PC-9 (cell line): ENCODE measurements at regions not wholly inside any gene's neighbourhood (a gene's known extent, or its start where the extent isn't known, plus 50 kb on each side); places are given as distances from the start of the nearest gene placed in this dataset.
"Not testable (repeated sequence)": the region's sequence is repeated elsewhere in the genome, so short reads cannot be mapped to it uniquely, and the experiment has no call there.

Source experiments
- BruUV-seq: library from RNA; stranded (reverse); fragments of 400-500 nt; replicated peaks from 2 replicates; lab custom pipeline; 2021; lab: Mats Ljungman, UMichigan
- CTCF ChIA-PET: fragments of 300-600 bp; sonication (Branson Sonifier 250); formaldehyde crosslinking; loops from one replicate; lab custom pipeline; 2022; ENCODE audit warnings: antibody characterized with exemption; lab: Charles Lee
- POLR2A ChIA-PET: fragments of 300-600 bp; sonication (Branson Sonifier 250); formaldehyde crosslinking; loops from one replicate; lab custom pipeline; 2022; ENCODE audit warnings: antibody characterized with exemption; ENCODE audit not compliant: unreplicated experiment; lab: Charles Lee
- DNase-seq, 2 experiments: peaks; one replicate each; pipeline versions ENCODE4 v3.0.0 to v3.0.0-alpha.2; 2015 to 2022; ENCODE audit warnings: mixed read lengths in 1 of 2
- H2AFZ ChIP-seq: fragments of 200-600 bp; sonication (generic); 2 replicates; pipeline ENCODE4 v1.8.1; 2017; ENCODE audit warnings: antibody characterized with exemption
- H3F3A ChIP-seq: fragments of 200-600 bp; sonication (generic); 2 replicates; pipeline ENCODE4 v1.8.1; 2017; ENCODE audit warnings: antibody characterized with exemption, mild to moderate bottlenecking, low read depth; ENCODE audit not compliant: insufficient read depth
- H3K27ac ChIP-seq: fragments of 200-600 bp; sonication (generic); 2 replicates; pipeline ENCODE4 v1.6.1; 2016; ENCODE audit warnings: mixed run types
- H3K27me3 ChIP-seq: fragments of 200-600 bp; sonication (generic); 2 replicates; pipeline ENCODE4 v1.6.1; 2016; ENCODE audit warnings: low read depth, mixed run types; ENCODE audit not compliant: insufficient read depth
- H3K36me3 ChIP-seq: fragments of 200-600 bp; sonication (generic); 2 replicates; pipeline ENCODE4 v1.6.1; 2016; ENCODE audit warnings: low read depth, mixed run types
- H3K4me1 ChIP-seq: fragments of 200-600 bp; sonication (generic); replicated peaks from 2 replicates; pipeline ENCODE4 v1.6.1; 2016; ENCODE audit warnings: mixed run types; ENCODE audit not compliant: insufficient read depth
- H3K4me2 ChIP-seq: fragments of 200-600 bp; sonication (generic); 2 replicates; pipeline ENCODE4 v1.6.1; 2017; ENCODE audit warnings: mixed run types
- H3K4me3 ChIP-seq: fragments of 200-600 bp; sonication (generic); 2 replicates; pipeline ENCODE4 v1.6.1; 2016; ENCODE audit warnings: mixed run types
- H3K79me2 ChIP-seq: fragments of 200-600 bp; sonication (generic); 2 replicates; pipeline ENCODE4 v1.6.1; 2017; ENCODE audit warnings: low read depth, mixed run types
- H3K9me2 ChIP-seq: fragments of 200-600 bp; sonication (generic); 2 replicates; pipeline ENCODE4 v1.8.1; 2017; ENCODE audit warnings: mild to moderate bottlenecking; ENCODE audit not compliant: insufficient read depth
- H3K9me3 ChIP-seq: fragments of 200-600 bp; sonication (generic); 2 replicates; pipeline ENCODE4 v1.8.1; 2016; ENCODE audit warnings: low read depth; ENCODE audit not compliant: insufficient read depth
- H4K20me1 ChIP-seq: fragments of 200-600 bp; sonication (generic); 2 replicates; pipeline ENCODE4 v1.8.1; 2017; ENCODE audit not compliant: insufficient read depth
- EZH2 ChIP-seq: fragments of 200-600 bp; sonication (generic); IDR thresholded peaks from 2 replicates; pipeline ENCODE4 v1.8.0; 2017; ENCODE audit warnings: antibody characterized with exemption, low read depth
- intact Hi-C: fragments of 100-400 bp; cut with micrococcal nuclease; formaldehyde crosslinking; loops from one replicate; pipeline ENCODE4 v1.10.0; 2022; ENCODE audit not compliant: unreplicated experiment
- TF ChIP-seq, protein P1 (sequence below): fragments of 200-600 bp; sonication (generic); conservative IDR thresholded peaks from 2 replicates; pipeline ENCODE4 v1.6.1; 2017; ENCODE audit warnings: mixed run types, antibody characterized with exemption, mild to moderate bottlenecking, moderate library complexity

DNA sequence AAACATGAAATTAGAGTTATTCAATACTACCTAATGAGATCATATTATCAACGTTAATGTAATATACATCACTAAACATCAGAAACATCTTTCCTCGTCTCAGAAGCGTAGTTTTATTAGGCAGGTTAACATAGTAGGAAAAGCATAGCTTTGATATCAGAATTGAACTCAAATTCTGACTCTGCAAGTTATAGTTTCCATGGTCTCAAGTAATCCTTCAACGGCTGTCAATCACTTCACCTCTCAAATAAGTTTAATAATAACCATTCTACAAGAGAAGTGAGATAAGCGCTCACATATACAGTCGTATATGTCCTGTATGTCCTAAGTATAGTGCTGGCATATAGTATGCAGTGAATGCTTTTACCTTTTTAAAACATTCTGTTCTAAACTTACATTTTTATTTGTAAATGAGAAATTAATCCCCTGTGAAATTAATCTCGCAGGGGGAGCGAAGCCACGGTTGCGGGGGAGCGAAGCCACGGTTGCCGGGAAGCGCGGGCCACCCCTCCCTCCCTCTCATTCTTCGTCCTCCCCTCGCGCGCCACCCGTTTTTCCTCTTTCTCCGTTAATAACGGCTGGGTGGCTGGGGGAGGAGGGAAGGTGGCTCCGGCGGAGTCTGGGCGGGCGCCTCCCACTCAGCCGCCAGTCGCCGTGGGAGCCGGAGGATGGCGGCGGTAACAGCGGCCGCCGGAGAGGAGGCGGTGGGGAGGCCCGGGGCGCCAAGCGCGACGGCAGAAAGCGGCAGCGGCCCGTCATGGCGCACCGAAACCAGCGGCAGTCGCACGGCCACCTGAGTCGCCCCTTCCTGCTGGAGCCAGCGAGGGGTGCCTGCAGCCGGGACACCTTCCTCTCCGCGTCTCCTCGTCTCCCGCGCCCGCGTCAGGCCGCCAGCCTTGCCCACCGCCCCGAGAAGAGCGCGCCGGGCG, 163.8 kb downstream of the KBTBD2 start:
- H3K36me3 ChIP-seq, H3K27me3 ChIP-seq, H3K9me3 ChIP-seq, H3K79me2 ChIP-seq, CTCF ChIA-PET, BruUV-seq, H4K20me1 ChIP-seq, POLR2A ChIA-PET, H3K9me2 ChIP-seq: not testable (repeated sequence)
- peak; percentile 26 to 66 for DNase-seq
- peak overlapping the region; percentile 82 for H2AFZ ChIP-seq
- H3F3A ChIP-seq = peaks cover 11% of the 10 kb centered on the region; the same call in 1 of the 2 replicates
- intact Hi-C loops = loop anchor here (2.0 to 5.0 kb wide), 2 partner anchors 60 to 233 kb away; partner anchors contain the start of gene AVL9
- H3K4me3 ChIP-seq = peak overlapping the region; percentile 63
- H3K27ac ChIP-seq = peak overlapping the region; percentile 55; the same call in 1 of the 2 replicates
- H3K4me1 ChIP-seq = peaks cover 13% of the 10 kb centered on the region
- H3K4me2 ChIP-seq = peak overlapping the region; percentile 82

DNA sequence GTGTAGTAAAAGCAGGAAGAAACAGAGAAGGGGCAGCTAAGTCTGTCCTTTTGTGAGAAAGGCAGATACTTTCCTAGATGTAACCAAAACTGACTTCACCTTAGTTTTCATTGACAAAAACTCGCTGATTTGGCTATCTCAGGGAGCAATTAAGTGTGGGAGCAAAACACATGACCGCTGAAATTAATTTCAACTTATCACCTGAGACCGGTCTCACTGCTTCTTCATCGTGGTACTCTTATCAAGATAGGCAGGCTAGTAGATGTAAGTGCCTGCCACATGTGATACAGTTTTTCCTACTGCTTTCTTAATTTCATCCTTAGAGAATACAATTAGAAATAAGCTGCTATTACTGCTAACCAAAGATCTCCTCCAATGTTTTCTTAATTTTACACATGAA, 168.7 kb downstream of the KBTBD2 start:
- H2AFZ ChIP-seq, H4K20me1 ChIP-seq, H3K9me3 ChIP-seq, POLR2A ChIA-PET, H3K4me1 ChIP-seq, H3K27me3 ChIP-seq, H3K36me3 ChIP-seq, H3K4me2 ChIP-seq, intact Hi-C loops, H3F3A ChIP-seq, H3K79me2 ChIP-seq, DNase-seq, H3K27ac ChIP-seq, H3K9me2 ChIP-seq, H3K4me3 ChIP-seq, BruUV-seq, CTCF ChIA-PET: not testable (repeated sequence)

DNA sequence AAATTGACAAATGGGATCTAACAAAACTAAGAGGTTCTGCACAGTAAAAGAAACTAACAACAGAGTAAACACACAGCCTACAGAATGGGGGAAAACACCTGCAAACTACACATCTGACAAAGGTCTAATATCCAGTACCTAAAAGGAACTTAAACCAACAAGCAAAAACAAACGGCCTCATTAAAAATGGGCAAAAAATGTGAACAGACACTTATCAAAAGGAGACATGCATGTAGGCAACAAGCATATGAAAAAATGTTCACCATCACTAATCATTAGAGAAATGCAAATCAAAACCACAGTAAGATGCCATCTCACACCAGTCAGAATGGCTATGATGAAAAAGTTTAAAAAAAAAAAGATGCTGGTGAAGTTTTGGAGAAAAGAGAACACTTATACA, 197.4 kb downstream of the KBTBD2 start:
- Histone ChIP-seq H3K9me2 (no peaks in the 10 kb centered on the region), H3K27me3 (no peaks in the 10 kb centered on the region), H3K36me3 (no peaks in the 10 kb centered on the region), H3K9me3 (peaks cover 5% of the 10 kb centered on the region), H3K27ac (no peak overlapping the region), H3K4me3 (no peak overlapping the region), H3K4me1 (peaks cover 4% of the 10 kb centered on the region; the same call in 1 of the 2 replicates), H3K79me2 (no peaks in the 10 kb centered on the region), H4K20me1 (no peaks in the 10 kb centered on the region), H2AFZ (no peak overlapping the region), H3K4me2 (no peak overlapping the region), H3F3A (no peaks in the 10 kb centered on the region)
- TF ChIP-seq, protein P1, sequence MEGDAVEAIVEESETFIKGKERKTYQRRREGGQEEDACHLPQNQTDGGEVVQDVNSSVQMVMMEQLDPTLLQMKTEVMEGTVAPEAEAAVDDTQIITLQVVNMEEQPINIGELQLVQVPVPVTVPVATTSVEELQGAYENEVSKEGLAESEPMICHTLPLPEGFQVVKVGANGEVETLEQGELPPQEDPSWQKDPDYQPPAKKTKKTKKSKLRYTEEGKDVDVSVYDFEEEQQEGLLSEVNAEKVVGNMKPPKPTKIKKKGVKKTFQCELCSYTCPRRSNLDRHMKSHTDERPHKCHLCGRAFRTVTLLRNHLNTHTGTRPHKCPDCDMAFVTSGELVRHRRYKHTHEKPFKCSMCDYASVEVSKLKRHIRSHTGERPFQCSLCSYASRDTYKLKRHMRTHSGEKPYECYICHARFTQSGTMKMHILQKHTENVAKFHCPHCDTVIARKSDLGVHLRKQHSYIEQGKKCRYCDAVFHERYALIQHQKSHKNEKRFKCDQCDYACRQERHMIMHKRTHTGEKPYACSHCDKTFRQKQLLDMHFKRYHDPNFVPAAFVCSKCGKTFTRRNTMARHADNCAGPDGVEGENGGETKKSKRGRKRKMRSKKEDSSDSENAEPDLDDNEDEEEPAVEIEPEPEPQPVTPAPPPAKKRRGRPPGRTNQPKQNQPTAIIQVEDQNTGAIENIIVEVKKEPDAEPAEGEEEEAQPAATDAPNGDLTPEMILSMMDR = no peak
- TF ChIP-seq EZH2 = no peak
- ChIA-PET CTCF (no interaction called here), POLR2A (no interaction called here)
- intact Hi-C loops = loop anchor here (5.0 kb wide), 1 partner anchor 413 kb away; the partner anchor contains the start of gene RP9
- BruUV-seq = no TSS peak
- no peak for DNase-seq
